NCI-H774 (cell line): ENCODE measurements at regions not wholly inside any gene's neighbourhood (a gene's known extent, or its start where the extent isn't known, plus 50 kb on each side); places are given as distances from the start of the nearest gene placed in this dataset.
"Not testable (repeated sequence)": the region's sequence is repeated elsewhere in the genome, so short reads cannot be mapped to it uniquely, and the experiment has no call there.

Source experiments
- DNase-seq: peaks from one replicate; lab custom pipeline; 2025; lab: John Stamatoyannopoulos, UW

DNA sequence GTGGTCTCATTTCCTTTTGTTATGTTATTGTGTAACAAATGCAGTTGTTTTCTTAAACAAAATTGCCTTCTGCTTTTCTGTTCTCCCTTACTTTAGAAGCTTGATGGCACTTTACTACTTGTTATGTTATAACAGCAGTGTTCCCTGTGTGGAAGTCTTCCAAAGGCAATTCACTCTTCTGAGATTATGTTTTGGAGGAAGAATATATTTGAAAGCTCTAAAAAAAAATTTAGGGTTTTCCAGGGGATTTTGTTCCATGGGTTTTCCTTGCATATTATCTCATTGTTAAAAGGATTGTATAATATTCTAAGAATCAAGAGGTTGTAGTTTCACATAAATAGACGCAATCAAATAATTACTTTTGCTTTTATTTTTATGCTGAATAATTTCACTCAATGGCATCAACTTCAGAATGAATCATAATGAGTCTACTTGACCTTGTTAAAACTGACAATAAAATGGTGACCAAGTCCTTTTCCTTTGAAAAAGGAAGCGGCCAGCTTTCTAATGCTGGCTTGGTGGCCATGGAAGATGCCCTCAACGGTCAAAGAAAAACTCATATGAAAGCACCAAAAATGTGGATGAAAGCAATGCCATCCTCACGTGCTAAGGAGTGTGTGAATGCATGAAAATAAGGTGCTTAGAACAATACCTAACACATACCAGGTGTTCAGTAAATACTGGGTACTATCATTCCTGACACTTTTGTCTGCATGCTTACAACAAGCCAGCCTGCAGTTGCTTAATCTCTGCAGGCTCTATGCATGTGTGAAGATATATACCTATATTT, 92.4 kb upstream of the KLF6 start:
- no peak for DNase-seq

GRCh38 chr10:3876350-3876962, 91.4 kb upstream of the KLF6 start:
- DNase-seq: no peak

- DNase-seq: no peak
Observed at GRCh38 chr10:3875842-3876235, 90.8 kb upstream of the KLF6 start.

- peak; percentile 18 for DNase-seq
Observed at GRCh38 chr10:3874990-3875841, 90.2 kb upstream of the KLF6 start.

DNA sequence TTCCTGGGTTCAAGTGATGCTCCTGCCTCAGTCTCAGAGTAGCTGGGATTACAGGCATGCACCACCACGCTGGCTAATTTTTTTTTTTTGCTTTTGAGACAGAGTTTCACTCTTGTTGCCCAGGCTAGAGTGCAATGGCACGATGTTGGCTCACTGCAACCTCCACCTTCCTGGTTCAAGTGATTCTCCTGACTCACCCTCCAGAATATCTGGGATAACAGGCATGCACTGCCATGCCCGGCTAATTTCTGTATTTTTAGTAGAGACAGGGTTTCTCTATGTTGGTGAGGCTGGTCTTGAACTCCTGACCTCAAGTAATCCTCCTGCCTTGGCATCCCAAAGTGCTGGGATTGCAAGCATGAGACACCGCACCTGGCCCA, 89.6 kb upstream of the KLF6 start:
- DNase-seq: not testable (repeated sequence)

- peak; percentile 72 for DNase-seq
Observed at GRCh38 chr10:3873728-3874461, 88.9 kb upstream of the KLF6 start.

GRCh38 chr10:3872712-3873329, 87.8 kb upstream of the KLF6 start:
- no peak for DNase-seq

DNA sequence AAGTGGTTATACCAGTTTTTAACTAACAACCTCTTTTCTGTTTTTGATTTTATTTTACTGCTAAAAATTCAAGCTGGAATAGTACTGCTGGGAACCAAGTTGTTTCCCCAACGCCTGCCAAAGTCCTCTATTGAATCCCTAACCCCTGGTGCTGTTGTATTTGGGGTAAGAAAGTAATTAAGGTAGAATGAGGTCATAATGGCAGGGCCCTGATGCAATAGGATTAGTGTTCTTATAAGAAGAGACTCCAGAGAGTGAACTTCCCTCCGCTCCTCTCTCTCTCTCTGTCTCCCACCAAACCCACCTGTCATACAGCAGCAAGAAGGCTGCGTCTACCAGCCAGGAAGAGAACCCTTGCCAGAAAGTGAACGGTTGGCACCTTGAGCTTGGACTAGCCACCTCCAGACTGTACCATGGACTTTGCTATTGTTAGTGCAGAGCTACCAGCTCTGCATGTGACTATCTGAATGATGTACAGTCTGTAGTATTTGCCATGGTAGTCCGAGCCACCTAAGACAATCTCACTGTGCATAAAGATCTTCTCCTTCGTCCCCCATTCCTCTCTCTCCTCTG, 86.5 kb upstream of the KLF6 start:
- DNase-seq: no peak

DNA sequence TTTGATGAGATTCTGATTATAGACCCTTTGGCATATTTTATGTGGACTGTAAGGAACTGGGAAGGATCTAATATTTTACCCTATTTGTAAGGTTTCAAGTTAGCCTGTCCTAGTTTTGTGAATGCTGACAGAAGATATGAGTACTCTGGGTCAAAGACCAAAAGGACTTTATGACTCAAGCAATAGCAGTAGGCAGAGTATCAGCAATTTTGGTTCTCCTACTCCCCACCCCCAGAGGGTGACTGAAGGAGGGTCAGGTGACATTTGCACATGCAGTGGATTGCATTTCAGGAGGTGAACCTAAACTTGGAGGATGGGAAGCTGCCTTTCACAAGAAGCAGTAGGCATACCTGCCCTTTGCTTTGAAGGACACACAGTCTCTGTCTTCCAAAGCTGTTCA, 84.0 kb upstream of the KLF6 start:
- DNase-seq: no peak

GRCh38 chr10:3868271-3868664, 83.3 kb upstream of the KLF6 start:
- no peak for DNase-seq

- DNase-seq: no peak
Observed at GRCh38 chr10:3867454-3868270, 82.7 kb upstream of the KLF6 start.

- no peak for DNase-seq
Observed at GRCh38 chr10:3866332-3866731, 81.3 kb upstream of the KLF6 start.

DNA sequence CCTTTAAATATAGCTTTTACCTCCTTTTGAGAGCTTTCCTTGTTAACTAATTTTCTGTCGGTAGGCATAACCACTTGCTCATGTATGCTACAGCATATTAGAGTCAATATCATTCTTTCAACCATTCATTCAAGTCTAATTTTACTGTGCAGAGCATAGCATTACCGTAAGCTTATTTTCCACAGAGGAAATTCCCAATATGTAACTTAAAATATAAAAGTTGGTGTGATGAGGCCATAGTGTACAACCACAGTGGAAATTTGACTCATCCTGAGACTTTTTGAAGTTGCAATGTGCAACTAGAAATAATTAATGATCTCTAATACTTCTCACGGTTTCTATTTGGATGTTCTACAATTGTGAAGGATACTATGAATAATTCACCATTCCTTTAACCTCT, 80.6 kb upstream of the KLF6 start:
- no peak for DNase-seq

DNA sequence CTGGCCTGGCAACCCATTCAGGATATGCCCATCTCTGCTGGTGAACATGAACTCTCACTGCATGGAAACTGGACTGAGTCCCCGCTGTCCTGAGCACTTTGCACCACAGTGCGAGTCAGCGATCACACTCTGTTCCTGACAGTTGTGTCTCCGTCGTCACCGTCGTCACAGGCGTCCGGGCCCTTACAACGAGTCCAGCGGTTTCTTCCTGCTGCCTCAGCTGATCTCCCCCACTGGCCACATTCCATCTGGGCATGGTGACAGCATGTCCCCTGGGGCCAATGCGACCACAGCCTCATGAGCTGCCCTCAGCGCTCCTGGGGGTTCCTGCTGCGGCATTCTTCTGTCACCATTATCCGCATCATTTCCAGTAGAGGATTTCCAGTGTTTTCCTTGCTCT, 76.8 kb upstream of the KLF6 start:
- DNase-seq: no peak

GRCh38 chr10:3858051-3858845, 73.2 kb upstream of the KLF6 start:
- no peak for DNase-seq

DNA sequence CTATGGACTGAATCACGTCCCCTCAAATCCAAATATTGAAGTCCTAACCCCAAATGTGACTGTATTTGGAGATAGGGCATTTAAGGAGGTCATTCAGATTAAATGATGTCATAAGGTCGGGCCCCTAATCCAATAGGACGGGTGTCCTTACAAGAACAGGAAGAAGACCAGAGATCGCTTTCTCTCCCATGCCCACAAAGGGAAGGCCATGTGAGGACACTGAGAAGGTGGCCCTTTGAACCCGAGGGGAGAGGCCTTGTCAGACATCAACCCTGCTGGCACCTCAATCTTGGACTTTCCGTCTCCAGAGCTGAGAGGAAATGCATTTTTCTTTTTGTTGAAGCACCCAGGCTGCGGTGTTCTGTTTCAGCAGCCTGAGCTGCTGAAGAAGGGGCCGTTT, 72.3 kb upstream of the KLF6 start:
- DNase-seq: no peak

DNA sequence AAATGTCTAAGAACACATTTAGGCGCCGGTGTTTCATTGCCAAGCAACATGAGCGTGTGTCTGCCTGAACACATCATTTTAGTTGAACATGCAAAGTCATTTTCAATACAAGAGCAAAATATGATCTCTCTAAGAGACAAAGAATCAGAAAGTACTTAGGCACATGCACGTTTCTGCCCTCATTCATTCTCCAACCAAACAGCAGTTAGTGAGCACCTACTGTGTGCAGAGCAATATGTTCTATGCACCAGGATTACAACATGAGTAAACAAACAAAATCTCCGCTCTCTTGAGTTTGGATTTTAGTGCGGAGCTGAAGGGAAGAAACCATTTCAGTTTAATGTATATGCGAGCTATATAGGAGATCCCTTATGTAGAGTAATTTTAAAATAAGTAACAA, 71.6 kb upstream of the KLF6 start:
- no peak for DNase-seq

- no peak for DNase-seq
Observed at GRCh38 chr10:3853547-3854303, 68.7 kb upstream of the KLF6 start.

DNA sequence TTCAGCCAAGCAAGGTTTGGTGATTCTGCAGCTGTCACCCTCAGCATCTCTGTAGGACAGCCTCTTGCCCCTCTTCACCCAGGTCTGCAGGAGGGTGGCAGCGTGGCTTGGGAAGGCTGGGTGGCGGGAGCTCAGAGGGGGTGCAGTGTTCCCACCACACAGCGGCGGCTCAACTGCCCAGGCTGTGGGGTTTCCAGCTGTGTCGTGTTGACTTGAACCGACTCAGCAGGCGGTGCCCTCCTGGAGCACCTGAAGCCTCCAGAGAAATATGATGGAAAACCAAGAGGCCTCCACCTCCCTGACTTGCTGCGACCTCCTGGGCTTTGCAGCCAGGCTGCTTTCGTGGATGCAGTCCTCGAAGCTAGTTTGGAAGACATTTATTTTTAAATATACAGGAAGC, 68.0 kb upstream of the KLF6 start:
- no peak for DNase-seq
